HG03558 (cell line): ENCODE measurements at regions not wholly inside any gene's neighbourhood (a gene's known extent, or its start where the extent isn't known, plus 50 kb on each side); places are given as distances from the start of the nearest gene placed in this dataset.

ENCODE experiments used
- ATAC-seq: cut with Tn5 transposase; IDR thresholded peaks from one replicate; pipeline ENCODE4 v1.9.1; 2021; ENCODE audit warnings: moderate number of reproducible peaks; ENCODE audit not compliant: unreplicated experiment; ENCODE audit errors: extremely low read depth

DNA sequence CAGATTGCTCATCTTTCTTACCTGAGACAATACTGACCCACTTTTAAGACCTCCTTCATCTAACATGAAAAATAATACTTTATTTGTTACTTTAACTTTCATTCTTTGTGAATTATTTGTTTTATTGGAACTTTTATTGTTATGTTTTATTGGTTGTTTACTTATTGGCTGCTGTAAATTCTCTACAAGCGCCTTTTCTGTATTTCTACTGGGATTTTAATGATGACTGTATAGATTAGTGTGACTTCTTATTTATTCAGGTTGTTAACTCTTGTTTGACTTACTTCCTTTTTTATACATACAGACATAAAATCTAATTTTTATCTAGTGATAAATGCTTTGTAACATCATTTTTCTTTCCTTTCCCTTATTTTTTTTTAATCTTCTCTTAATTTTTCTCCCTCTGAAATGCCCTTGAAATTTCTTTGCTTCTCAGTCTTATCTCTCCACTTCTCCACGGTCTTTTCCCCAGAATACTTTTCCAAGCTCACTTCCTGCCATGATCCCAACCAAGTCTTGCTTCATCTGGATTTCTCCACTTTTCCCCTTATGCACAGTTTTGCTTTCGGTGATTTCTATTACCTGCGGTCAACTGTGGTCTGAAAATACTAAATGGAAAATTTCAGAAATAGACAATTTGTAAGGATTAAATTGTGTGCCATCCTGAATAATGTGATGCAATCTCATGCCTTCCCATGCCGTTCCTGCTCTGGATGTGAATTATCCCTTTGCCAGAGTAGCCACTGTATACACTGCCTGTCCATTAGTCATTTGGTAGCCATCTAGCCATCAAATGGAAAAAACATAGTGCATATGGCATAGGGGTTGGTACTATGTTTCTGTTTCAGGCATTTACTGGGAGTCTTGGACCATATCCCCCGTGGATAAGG lies 265.9 kb downstream of the PRL start:
- ATAC-seq: no peak

DNA sequence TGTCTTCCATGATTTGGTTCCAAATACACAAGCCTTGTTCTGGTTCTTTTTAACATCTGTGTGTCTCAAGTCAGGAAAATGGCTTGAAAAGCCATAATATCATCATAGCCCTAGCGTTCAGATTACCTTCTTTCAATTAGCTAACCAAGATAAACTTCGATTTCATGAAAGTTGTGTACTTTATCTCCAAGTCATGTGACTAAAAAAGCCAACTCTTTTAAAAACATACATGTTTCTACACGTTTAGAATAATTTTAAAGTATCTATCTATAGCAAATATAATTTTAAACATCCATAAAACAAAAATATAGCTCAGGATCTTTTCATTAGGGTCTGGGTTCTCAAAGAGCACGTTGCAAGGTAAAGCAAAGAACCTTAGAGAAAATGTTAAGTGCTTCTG lies 261.1 kb downstream of the PRL start:
- no peak for ATAC-seq

DNA sequence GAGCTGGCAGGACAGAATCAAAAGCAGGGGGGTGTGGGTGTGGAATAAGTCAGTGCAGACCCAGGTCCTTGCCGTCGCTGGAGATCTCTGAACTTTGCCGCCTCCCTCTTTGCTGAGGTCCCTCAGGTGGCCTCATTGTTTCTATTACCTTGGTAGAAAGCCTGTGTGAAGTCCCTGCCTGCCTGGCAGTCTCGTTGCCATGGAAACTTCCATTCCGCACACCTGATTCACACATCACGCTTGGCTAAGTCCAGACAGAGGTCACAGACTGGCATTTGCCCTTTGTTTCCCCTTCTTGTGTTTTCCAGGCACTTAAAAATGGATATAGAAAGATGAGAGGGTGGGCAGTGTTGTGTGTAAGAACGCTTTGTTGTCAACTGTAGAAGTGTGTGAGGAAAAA lies 260.6 kb downstream of the PRL start:
- ATAC-seq: peak; percentile 54

DNA sequence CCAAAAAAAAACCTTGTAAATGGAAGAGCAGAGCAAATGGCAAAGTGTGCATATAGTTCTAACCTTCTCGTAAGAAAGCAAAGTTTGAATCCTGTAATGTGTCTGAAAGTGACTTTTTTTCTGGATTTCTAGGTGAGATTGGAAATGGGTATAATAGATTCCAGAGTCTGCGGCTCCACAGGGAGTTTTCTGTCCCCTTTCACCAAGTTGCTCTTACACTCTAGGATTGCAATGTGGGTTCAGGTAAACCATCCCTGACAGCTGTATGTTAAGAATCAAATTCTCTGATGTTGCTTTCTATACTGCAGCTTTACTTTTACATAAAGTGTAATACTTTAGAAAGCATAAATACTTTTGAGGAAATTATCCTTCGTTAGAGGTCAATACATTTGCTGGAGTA lies 260.1 kb downstream of the PRL start:
- ATAC-seq: no peak

DNA sequence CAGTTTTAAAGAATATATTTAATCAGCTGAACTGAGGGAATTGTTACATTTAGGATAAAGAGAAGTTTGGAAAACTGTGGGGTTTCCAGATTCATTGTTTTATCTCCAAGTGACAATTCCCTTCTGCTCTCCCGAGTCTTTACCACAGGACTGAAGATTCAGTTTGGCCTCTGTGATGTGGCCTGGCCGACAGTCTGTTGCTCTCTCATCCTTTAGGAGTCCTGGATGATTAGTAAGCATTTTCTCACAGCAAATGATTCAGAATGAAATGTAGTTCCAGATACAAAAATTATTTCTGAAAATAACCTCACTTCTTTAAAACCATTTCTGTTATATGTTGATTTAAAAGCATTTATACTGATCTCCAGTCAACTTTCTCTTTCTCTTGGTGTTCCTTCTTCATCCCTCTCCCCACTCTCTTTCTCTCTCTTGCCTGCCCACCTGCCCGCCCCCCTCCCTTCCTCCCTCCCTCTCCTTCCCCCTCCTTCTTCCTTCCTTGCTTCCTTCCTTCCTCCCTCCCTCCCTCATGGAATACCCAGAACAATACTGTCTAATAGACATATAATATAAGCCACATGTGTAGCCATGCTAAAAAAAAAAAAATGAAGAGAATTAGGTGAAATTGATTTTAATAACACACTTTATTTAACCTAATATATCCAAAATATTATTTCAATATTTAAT lies 254.9 kb downstream of the PRL start:
- ATAC-seq: no peak

DNA sequence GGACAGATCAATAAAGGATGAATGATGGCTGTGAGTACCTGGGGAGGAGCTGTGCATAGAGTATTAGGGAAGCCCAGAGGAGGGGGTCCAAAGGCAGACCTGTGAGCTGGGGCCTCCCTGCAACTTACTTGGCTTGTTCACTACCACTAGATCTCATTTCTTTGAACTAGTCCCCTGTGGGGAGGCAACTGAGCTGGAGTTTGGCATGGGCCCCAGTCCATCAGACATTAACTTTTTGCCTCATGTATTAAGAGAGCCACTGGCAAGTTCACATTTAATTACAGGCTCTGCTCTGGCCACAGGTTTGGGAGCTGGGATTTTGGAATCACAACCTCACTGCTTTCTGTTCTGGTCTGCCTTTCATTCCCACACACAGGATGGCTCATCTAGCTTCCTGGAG lies 254.1 kb downstream of the PRL start:
- ATAC-seq: no peak

DNA sequence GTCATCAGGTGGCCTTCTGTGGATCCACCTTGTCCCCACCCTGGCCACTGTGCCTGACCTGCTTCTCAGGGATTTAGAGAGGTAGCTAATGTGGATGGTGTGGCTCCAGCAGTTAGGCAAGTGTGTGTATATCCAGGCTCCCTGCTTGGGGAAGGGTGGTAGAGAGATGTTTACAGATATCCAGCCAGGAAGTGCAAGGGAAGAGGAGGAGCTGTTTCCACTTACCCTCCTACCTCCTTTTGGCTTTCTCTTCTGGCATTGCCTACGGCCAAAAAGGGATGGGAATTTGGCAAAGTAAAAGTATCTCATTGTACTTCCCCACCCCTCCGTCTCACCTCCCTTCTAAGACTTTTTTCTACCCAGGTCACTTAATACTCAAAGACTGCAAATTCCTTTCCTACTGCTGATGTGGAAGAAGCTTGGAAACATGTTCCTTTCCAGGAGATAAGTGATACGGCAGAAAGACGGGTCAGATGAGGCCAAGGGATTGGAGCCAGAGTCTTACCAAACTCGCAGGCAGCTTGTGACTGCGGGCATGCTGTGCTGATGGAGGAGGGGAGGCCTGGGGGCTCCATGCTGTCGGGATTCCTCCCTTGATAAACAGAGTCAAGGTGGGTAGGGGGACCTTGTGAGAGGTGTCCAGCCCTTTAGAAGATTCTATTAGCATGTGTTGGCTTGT lies 253.4 kb downstream of the PRL start:
- no peak for ATAC-seq

DNA sequence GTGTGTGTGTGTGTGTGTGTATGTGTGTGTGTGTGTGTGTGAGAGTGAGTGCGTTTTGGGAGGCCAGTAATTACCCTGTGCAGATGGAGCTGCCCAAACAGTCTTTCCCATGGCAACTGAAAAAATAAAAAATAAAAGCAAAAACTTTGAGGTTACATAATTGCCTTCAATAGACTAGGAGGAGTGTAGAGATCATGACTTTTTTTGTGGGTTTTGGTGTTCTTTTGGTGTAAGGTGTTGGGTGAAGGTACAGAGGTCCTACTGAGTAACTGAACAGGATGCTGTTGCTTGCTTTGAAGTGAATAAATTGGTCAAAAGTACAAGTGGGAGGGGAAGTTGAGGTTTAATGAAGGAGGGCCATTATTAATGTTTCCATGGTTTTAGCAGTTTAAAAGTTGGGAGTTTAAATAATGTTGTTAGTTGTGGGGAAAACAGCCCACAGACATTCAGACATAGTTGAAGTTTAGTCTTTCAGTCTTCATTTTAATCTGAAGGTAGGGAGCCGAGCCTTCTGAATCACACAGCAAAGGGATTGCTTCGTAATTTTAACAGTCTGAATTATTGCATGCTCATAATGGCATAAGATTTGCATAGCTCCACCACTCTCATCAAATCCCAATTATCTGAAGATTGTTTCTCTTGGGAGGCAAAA lies 251.4 kb downstream of the PRL start:
- no peak for ATAC-seq

DNA sequence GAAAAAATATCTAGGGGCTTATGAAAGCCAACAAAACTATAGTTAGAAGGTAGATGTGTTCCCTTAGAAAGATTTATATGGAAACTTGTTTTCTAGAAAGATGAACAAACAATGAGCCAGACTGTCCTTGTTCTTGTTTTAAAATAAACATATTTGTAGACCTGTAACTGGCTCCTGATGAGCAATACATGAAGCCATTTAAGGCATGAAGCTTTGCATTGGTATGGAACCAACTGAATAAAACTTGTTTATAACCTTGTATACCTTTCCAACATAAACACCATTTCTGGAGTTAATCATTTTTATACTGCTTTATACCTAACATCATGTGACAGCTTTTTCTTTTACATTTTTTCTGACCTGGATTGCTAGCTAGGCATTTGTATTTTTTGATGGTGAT lies 247.8 kb downstream of the PRL start:
- ATAC-seq: no peak

DNA sequence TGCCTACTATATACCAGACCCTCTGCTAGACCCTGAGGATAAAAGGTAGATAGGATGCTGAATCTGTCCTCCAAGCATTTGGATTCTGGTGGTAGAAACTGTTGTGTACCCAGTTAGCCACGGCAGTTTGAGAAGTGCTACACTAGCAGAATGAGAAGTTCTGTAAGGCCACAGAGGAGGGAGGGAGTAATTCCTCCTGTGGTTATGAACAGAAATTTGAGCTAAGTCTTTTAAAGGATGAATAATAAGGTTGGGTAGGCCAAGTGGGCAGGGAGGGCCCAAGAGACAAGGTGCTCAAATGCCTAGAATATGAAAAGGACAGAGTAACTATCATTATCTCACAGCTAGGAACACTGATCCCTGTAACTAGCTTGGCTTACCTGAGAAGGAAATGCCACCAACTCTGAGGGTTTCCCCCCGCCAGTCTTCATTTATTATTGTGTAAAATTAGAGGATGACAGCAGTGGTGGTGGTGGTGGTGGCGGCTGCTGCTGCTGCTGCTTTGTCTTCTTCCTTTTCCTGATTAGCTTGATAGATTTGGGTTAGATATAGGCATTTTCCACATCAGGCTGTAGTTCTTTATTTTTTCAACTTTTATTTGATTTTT lies 243.3 kb downstream of the PRL start:
- ATAC-seq: no peak

DNA sequence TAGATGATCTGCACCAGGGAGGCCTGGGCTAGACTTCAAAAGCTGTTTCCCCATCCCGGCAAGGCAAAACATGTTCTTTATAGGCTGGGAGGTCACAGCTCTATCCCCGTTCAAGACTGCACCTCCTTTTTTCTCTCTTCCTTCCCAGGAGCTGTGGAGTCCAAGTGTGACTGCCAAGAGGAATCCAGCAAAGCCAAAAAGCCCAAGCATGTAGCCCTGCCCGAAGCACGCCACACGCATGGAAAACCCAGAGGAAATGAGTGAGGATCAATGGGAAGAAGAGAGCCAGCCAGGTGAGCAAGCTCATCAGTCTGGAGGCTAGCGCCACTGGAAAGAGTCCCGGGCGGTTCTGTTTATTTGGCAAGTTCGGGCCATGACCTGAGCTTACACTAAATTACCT lies 240.4 kb downstream of the PRL start:
- ATAC-seq: no peak

DNA sequence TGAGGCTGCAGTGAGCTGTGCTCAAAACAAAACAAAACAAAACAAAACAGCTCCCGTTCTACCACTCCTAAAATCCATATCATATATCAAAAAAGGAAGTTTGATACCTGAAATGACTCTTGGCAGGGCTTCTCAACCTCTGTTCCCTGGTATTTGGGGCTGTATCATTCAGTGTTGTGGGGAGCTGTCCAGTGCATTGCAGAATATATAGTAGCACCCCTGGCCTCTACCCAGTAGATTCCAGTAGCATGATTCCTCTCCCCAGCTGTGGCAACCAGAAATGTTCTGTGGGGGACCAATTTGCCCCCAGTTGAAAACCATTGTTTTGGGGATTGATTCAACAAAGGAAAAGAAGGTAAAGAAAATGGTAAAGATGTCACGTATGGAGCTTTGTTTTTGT lies 238.9 kb downstream of the PRL start:
- ATAC-seq: no peak

DNA sequence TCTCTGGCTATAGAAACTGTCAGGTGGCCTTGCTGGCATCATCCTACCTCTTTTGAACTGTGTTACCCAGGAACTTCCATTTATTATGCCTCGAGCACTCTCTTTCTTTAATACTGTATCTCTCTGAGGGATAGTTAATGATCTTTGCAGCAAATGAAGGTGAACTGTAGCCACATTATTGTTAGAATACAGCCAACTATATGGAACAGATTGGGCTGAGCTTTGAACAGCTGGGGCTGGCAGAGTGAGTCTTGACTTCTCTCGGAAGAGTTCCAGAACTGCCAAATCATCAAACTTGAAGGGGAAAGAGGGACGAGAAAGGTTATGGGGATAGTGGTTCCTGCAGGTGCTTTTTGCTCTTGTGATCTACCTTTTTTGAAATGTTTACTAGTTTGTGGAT lies 237.7 kb downstream of the PRL start:
- ATAC-seq: no peak

DNA sequence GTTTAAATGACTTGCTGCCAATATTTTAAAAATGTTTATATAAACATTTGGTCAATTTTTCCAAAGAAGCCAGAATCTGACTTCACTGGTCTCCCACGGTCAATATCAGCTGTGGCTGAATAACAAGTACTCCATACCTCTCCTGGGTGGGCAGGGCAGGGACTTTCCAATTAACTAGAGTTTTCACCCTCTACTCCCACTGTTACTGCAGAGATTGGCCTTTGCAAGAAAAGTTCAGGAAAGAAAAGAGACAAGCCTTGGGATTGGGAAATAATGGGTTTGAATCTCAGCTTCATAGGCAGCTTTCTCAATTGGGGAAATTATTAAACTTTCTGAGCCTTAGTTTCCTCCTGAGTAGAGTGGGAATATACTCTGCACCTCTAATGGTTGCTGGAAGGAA lies 236.9 kb downstream of the PRL start:
- no peak for ATAC-seq

DNA sequence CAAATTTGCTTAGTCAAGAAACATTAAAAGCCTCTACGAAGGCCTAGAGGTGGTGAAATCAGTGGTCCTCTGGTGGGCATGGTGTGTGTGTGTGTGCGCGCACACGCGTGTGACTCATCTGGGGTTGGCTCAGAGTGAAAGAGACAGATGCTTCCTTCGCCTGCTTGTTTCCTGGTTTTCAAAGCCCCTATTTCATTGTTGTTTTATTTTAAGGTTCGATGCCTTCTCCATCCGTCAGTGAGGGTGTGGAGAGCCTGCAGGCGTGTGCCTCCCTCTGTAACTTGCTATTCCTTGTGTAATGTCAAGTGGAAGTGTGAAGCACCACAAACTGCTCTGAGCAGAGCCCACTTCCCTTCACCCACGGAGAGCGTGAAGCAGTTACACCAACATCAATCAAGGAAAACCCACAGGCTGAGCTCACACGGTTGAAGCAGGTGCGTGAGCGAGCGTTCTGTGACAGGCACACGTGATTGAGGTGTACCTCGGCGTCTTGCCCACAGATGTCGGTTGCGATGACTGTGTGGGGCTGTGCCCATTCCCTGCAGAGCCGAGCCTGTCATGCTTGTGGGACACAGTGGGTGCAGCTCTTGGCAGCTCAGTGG lies 233.9 kb downstream of the PRL start:
- ATAC-seq: peak; percentile 49

DNA sequence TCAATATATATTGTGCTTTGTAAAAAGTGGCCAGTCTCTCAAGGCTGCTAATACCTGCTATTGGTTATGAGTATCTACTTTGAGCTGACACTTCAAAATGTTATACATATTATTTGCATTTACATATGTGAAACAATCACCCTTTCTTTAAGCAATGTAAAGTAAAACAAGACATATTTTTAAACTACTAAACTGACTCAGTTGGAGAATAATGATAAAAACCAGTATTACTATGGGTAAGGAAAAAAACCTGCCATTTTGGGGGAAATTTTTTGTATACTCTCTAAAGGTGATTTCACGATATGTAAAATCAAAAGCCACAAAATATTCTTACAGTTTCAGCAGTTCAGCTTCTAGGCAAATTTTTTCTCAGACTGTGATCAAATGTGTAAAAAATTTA lies 232.3 kb downstream of the PRL start:
- ATAC-seq: no peak

DNA sequence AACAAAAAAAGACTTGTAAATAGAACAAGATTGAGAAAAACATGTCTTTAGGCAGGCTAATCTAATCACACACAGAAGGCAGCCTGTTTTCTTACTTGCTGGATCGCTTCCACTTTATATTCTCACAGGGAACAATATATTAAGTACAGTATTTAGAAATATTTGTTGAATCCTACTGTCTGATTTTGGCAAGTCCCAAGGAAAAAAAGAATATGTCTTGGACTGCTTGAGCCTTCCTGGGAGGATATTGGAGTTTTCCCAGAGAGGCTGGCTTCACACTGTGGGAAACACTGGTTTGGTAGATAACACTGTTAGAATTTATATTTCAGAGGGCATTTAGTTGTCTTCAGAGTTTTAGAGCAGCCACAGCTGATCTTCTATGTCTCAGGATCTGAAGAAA lies 229.7 kb downstream of the PRL start:
- ATAC-seq: no peak

DNA sequence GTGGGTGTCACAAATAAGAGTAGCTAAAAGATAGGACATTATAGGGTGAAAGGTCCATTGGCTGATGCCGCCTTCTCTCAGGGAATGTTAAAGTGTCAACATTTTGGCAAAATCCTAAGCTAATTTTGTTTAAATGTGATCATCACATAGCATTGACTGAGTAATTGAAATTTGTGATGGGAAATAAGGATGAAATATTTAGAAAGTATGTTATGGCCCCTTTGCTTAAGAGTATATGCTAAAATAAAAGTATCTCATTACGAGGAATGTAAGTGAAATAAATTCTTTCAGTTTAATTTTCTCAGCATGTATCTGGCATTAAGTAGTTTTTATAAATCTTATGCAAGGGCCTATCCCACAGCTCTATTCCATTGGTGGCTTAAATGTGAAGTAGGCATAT lies 229.2 kb downstream of the PRL start:
- ATAC-seq: no peak

DNA sequence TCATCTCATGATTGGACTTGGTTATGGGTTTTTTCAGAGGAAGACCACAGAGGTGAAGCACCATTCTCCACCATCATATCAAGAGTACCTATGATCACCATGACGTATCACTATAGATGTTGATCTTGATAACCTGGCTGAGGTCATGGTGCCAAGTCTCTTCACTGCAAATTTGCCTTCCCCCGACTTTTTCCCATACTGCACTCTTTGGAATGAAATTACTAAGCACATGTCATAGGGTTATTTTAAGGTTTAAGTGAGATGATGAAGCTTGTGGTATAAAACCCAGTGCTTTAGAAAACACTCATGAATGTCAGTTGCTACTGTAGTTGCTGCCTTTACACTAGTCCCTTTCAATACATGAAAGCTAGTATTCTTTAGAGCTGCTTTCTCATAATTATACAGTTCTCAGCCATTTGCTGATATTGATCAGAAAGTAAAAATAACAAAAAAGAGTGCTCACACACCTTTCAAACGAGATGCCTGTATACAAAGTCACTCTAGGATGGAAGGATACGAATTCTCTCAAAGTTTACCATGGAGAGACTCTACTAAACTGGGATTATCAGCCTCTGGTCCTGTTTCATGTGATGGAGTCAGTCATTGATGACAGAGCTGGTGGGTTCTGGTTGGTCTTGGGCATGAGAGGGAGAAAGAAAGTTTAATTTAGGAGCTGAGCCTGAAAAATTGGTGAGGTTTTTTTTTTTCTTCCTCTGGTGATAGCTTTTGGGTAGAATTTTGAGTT lies 228.1 kb downstream of the PRL start:
- ATAC-seq: peak; percentile 48
